ENCODE measurements at regions not wholly inside any gene's neighbourhood (a gene's known extent, or its start where the extent isn't known, plus 50 kb on each side); places are given as distances from the start of the nearest gene placed in this dataset.
"Not testable (repeated sequence)": the region's sequence is repeated elsewhere in the genome, so short reads cannot be mapped to it uniquely, and the experiment has no call there.

DNA sequence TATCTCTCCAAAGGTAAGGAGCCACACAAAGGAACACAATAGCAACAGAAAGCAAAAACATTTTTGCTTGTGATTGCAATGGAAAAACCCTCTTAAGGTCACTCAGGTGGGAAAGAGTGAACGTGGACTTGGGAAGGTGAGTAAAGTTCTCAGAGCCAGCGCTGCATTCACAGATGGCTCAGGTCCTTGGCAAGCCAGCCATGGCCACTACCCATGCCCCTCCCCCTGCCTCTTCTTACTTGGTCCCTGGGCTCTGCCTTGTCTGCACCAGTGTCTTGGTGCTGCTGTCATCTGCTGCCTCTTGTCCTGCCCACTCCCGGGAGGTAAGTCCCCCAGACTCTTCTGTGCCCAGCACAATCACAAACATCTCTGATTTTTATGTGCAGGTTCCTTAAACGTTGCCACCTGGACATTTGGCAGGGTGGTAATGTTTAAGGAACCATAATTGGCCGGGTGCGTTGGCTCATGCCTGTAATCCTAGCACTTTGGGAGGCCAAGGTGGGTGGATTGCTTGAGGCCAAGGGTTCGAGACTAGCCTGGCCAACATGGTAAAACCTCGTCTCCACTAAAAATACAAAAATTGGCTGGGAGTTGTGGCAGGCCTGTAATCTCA, 74.6 kb downstream of the FEM1C start:
- DNase-seq, result no peak

DNA sequence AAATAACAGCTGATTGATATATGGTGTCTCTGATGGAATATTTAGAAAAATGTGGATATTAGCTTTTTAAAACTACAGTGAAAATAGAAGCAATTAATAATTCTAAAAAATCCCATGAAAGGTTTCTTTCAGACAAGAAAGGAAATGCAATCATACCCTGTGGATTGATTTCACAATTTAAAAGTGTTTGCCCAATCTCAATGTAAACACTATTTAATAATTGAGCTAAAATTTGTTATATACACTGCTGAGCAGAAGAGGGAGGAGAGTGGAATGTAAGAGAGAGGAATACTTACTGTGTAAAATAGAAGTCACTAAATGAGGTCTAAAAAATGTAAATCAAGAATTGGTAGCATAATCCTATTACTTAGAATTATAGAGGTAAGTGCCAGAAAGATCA, 76.9 kb downstream of the FEM1C start:
- no peak for DNase-seq

DNA sequence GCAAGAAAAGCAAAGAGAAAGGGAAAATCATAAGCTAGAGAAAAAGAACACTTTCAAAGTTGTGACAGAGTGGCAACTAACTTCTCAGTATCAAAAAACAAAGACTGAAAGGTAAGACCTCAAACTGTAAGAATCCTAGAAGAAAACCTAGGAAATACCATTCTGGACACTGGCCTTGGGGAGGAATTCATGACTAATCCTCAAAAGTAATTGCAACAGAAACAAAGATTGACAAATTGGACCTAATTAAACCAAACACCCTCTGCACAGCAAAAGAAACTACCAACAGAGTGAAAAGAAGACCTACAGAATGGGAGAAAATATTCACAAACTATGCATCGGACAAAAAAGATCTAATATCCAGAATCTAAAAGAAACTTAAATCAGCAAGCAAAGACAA, 79.1 kb downstream of the FEM1C start:
- DNase-seq, result no peak

DNA sequence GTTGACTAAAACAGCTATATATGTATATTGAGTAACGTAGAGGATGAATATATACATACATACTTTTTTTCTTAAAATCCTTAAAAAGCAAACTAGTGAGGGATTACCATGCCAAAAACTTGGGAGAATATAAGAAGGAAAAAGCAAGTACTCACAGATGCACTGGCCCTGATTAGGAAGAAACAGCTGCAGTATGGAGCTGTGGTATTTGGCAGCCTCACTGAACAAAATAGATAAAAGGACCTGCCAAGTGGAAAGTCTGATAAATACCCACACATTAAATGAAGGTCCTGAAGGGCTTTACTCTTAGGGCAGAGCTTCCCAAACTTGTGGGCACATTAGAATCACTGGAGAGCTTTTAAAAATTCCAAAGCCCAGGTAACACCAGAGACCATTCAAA, 80.6 kb downstream of the FEM1C start:
- DNase-seq, result no peak

DNA sequence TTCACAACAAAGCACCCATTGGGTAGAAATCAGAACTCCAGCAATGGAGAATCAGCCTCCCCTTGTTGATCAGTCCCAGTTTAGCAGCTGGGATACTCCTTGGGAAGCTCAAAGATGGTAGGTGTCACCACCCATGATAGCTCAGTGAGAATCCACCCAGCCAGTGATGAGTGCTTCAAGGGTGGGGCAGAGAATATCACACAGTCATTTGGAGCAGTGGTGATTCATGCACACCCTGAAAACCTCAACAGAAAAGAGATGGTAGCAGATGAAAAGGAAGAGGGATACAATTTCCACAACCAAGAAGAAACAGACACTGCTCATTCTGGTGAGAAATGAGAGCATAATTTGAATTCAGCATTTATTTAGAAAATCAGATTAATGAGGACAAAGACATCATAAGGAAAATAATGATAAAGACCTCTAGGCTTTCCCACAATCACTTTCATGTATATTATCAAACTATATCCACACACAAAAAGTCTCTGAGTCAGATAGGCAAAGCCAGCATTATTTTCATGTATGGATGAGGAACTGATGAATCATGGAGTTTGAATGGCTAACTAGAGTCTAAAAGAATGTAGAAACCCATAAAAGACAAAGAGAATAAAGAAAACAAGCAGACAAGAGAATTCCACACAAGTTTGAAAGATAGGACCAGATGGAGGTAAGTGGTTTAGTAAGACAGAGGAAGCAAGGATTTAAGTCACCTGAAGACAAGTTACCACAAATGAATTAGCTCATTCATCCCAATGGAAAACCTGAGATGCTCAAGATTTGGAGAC, 82.9 kb downstream of the FEM1C start:
- DNase-seq, result no peak

DNA sequence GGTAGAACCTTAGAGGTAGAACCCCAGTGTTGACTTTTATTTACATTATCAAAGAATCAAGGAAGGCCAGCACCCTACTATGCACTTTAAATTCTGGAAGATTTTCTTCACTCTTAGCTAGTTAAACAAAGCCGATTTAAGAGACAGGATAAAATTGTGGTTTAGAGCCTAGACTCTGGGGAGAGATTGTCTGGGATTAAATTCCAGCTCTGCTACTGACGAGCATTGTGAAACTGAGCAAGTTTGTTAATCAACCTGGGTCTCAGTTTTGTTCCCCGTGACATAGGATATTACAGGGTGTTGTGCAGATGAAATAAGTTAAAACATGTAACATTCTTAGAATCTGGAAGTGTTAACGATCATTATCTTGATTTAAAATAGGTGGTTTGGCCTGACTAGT, 83.5 kb downstream of the FEM1C start:
- DNase-seq, result no peak

DNA sequence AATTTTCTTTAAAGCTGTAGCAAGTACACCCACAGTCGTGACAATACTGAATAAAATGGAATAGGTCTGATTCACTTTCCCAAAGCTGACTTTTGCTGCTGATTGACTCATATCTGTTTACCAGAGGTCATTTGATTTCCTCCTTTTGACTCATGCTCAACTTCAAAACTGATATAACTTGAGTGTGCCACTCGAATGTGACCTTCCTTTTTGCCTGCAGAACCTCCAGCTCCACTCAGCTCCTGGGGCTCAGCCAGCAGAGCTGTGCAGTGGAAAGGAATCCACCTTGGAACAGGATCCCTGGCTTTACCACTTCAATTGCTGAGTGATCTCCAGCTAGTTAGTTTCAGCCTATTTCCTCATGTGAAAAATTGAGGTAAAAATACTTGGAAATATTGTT, 84.1 kb downstream of the FEM1C start:
- peak; percentile 50 for DNase-seq

DNA sequence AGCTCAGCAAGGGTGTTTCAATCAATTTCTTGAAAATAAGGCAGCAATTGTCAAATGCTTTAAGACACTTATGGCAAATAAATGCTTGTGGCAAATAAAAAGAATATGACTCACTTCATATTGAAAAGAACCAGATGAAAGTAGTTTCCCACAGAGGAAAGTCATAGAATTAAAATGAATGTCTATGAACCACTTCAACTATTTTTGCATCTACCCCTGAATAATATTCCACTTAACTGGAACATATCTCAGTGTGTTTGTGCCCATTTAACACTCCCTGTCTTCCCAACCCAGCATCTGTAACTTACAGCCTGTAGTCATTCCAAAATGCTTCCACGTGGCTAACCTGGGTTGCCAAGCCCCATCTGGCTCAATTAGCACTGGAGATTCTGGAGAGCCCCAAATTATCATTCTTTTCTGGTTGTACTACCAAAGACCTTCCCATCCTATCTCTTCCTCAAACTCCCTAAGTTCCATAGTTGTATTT, 84.7 kb downstream of the FEM1C start:
- DNase-seq, result no peak

DNA sequence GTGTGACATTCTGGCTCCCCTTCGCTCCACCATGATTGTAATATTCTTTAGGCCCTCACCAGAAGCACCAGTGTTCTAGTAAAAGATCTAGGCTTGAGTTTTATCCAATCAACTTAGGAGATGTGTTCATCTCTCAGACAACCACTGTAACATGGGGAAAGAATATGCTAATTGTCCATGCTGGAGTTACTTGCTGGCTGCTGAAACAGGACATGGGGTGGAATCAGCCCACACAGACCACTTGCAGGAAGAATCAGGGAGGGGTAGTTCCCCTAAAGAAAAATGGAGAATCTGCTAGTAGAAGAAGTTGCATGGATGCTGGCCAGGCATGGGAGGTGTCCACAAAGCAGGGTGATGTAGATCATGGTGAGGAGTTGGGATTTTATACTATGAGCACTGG, 86.2 kb downstream of the FEM1C start:
- DNase-seq, result no peak

DNA sequence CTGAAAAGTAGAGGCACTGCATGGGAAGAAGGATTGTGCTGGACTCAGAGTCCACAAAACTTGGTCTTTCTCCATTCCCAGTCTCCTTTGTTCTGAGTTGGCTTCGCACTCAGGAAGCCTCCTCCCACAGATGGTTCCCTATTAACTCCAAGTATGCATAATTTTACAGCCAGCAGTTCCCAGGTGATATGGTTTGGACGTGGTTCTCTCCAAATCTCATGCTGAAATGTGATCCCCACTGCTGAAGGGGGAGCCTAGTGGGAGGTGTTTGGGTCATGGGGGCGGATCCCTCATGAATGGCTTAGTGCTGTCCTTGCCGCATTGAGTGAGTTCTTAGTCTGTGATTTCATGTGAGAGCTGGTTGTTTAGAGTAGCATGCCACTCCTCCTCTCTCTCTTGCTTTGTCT, 86.6 kb downstream of the FEM1C start:
- no peak for DNase-seq

DNA sequence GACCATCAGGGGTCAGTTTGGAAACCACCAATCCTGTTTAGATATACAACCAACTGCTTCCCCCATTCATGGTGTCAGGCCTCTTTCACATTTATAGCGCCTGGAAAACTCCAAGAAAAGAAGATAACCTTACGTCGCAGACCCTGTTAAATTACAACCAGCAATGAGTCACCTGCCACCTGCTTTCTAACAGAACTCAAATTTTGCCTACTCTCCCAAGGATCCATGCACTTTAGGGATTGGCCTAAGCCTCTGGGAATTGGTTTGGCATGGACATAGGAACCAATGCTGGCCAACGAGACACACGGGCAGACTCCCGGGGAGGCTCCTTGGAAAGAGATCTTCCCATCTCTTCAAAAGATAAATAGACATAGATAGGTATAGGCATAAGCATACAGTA, 87.0 kb downstream of the FEM1C start:
- DNase-seq, result no peak

DNA sequence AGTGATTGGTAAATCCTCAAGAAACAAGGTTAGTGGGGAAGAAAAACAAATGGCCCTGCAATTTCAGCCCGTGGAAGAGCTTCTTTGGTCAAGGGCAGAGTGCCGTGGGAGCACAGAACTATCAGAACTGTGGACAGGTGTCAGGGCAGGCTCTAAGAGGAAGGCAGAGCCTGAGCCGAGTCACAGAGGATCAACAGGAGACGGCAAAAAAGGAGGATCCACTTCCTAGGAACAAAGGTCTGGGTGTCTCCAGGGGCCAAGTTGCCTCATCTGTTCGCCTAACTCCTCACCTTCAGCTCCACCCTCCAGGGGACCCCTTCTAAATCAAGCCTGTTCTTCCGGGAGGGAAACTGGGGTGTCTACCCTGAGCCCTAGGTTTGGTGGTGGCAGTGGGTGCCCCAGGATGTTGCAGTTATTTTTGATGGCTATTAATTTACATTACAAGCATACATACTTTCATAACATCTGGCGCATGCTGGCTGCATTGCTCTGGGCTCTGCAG, 88.0 kb downstream of the FEM1C start:
- no peak for DNase-seq

DNA sequence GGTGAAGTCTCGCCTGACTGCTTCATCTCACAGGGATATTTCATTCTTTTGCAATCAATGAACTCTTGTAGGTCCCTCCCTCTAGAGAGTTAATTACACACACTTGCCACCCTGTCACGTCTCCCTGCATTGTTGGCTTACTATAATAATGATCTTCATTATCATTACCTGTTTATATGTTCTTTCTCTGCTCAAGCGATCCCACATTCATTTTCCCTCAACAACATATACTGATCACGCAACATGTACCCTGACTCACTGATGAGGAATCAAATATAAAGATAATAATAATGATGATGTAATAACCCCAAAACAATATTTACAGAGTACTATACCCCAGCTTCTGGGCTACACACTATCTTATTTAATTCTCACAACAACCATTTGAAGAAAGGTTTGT, 88.5 kb downstream of the FEM1C start:
- no peak for DNase-seq

DNA sequence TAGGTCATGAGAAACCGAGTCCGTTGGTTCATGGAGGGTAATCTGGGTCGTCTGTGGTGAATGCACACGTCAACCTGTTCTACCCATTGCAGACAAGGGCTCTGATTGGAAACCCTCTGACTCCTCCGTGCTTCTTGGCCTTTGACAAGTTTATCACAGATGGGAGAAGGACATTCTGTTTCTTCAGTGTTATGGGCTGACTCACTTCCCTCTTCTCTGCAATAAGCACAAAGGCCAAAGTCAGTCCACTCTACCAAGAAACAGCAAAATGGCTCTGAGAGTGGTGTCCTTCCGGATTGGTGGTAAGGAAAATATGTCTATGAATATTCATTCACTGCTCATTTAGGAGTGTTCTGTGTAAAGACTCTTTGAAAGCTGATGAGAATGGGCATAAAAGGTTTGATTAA, 89.3 kb downstream of the FEM1C start:
- DNase-seq, result no peak

DNA sequence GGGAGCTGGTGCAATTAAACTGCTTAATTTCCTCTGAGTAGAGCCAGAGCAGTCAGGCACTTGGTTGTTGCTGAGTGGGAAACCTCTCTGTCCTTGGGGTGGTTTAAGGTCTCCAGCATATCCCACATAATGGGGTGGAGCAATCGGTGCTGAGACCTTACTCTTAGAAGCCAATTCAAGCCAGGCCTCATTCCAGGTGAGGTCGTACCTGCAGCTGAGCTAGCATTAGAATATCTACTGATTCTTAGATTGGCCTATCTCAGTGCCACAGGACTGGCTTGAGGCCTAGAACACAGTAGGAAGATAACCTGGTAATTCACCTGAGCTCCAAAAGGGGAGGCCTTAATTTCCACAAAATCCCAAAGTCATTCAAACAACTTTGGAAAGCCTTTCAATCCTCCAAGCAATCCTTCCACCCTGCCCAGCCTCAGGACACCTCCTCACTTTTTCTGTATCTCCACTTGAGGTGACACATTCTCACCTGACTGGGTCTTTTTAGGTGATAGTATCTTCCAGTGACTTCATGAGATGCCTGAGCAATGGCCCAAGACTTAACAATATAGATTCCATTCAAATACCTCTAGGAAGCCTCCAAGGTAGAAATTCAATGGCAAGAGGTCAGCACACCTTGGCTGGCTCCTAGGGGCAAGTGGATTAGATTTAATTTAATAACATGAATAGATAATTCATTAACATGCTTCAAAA, 91.0 kb downstream of the FEM1C start:
- no peak for DNase-seq

DNA sequence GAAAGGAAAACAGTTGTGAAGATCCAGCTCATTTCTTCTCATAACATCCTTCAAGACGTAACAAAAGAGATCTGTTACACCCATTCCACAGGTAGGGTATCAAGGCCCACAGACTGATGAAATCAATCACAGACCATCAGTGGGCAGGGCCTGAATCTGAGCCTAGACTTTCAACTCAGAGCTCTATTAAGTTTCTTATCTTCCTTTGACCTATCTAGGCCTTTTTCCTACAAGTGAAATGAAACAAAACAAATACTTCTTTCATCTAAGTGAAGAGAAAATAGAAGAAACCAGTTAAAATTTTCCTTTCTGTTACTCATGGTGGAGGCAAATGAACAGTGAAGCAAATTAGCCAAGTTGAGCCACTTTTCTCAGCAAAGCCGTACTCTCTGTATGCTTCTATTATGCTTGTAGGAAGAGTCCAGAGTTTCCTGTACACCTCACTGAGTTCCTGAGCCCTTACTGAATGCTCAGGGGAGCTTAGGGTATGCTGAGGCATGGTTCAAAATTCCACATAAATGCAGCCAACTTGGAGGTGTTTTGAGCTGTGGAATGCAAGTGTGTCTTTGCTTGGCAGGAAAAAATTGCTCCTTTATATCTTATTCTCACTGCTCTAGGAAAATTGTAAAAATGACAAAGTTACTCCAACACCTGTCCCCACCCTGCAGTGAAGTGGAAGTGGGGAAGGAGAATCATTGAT, 91.9 kb downstream of the FEM1C start:
- no peak for DNase-seq

DNA sequence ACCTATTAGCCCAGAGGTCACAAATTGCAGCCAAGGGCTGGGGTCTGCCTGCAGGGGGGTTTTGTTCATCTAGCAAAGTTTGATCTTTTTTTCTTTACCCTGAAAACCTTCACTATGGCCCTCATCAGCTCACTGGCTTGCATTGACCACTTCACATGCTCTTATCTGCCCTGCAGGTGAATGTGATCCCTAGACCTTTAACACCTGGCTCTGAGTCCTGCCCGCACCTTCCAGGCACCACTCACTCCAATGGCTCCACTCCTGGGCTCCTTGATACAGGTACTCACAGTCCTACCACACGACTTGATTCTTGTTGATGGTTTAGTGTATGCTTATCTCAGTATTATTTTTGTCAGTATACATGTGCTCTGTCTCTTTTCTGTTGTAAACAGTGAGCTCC, 92.5 kb downstream of the FEM1C start:
- no peak for DNase-seq

DNA sequence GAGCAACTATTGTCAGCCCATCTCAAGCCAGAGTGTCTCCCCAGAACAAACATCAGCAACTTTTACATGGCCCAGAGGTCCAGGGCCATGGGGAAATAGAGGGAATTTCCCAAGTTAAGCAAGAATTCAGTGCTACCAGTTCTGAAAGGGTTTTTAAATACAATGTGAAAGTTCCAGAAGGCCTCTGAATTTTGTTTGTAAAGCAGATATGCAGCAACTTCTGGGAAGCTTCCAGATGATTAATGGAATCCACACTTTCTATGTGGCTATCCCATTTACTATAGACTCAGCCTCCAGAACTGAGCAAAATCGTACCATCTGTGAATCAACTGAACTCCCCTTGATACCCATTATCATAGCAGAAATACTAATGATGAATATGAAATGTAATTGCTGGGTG, 93.8 kb downstream of the FEM1C start:
- no peak for DNase-seq

DNA sequence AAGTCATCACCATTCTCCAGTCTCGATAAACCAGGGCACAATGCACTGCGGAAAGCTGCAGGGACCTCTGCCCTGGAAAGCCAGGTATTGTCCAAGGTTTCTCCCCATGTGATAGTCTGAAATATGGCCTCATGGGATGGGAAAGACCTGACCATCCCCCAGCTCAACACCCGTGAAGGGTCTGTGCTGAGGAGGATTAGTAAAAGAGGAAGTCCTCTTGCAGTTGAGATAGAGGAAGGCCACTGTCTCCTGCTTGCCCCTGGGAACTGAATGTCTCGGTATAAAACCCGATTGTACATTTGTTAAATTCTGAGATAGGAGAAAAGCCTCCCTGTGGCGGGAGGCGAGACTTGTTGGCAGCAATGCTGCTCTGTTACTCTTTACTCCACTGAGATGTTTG, 95.9 kb downstream of the FEM1C start:
- DNase-seq, result not testable (repeated sequence)

DNA sequence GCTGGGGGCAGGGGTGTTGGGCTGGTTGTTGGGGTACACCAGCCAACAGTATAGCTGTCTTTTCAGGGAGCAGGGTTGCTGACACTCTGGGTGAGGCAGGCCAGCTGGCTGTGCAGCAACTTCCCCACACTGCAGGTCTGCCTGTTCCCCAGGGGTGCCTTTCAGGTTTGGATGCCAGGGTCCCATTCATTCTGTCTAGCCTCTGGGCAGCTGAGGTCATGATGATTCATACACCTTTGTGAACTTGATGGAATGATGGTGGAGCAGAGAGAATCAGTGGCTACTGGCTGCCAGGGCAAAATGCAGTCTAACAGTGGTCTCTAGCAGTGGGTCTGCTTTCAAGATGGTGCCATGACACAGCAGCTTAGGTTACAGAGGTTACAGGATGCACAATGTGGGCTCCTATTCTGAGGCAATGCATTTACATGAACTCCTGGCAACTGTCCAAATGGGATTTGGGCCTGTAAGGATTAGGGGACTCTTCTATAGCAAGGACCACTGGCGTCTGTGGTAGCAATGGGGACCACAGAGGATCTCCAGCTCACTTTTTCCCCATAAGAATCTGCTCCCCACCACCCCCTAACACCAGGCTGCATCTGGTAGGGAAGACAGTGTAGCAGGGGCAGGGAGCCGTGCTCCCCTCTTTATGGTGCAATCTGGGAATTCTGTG, 103.7 kb downstream of the FEM1C start:
- DNase-seq, result no peak

DNA sequence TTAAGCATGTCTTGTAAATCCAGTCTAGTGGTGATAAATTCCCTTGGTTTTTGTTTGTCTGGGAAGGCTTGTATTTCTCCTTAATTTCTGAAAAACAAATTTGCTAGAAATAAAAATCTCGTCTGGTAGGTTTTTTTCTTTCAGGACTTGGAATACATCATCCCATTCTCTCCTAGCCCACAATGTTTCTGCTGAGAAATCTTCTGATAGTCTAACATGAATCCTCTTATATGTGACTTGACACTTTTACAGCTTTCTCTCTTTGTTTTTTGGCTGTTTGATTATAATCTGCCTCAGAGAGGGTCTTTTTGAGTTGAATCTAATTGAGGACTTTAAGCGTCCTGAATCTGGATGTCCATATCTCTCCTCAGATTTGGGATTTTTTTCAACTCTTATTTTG, 104.9 kb downstream of the FEM1C start:
- no peak for DNase-seq

DNA sequence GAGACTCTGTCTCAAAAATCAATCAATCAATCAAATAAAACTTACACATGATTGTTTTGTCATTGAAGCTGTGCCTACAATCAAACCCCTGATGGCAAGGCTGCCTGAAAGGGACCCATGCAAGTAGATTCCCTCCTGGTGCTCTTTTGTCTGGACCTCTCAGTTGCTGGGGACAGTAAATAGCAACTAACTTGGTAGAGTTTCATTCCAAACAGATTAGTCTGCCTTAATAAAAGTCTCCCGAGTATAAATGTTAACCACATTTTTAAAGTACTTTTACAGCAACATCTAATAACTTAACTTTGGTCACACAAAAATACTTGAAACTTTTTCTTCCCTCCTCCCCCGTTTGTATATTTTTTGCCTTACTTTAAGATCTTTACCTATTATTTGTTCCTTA, 105.5 kb downstream of the FEM1C start:
- no peak for DNase-seq

Measured in T1000 (cell line).